ENCODE measurements at regions not wholly inside any gene's neighbourhood (a gene's known extent, or its start where the extent isn't known, plus 50 kb on each side); places are given as distances from the start of the nearest gene placed in this dataset.

- no peaks in the 10 kb centered on the region for H3K27me3 ChIP-seq (ENCODE audit: insufficient read depth, poor library complexity, severe bottlenecking)
- H3K27ac ChIP-seq (ENCODE audit: poor library complexity, severe bottlenecking) = no peak overlapping the region
- TF ChIP-seq, protein P1, sequence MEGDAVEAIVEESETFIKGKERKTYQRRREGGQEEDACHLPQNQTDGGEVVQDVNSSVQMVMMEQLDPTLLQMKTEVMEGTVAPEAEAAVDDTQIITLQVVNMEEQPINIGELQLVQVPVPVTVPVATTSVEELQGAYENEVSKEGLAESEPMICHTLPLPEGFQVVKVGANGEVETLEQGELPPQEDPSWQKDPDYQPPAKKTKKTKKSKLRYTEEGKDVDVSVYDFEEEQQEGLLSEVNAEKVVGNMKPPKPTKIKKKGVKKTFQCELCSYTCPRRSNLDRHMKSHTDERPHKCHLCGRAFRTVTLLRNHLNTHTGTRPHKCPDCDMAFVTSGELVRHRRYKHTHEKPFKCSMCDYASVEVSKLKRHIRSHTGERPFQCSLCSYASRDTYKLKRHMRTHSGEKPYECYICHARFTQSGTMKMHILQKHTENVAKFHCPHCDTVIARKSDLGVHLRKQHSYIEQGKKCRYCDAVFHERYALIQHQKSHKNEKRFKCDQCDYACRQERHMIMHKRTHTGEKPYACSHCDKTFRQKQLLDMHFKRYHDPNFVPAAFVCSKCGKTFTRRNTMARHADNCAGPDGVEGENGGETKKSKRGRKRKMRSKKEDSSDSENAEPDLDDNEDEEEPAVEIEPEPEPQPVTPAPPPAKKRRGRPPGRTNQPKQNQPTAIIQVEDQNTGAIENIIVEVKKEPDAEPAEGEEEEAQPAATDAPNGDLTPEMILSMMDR (IDR thresholded peaks at IDR 0.05; ENCODE audit: poor library complexity, severe bottlenecking) = no peak
- H3K9me3 ChIP-seq (ENCODE audit: severe bottlenecking) = no peaks in the 10 kb centered on the region
- ATAC-seq (ENCODE audit: low read depth) (no peak), DNase-seq (ENCODE audit: low spot score) (no peak)
- H3K4me3 ChIP-seq (ENCODE audit: severe bottlenecking) = no peak overlapping the region
- H3K36me3 ChIP-seq (ENCODE audit: low read depth) = no peaks in the 10 kb centered on the region
- H3K4me1 ChIP-seq (ENCODE audit: insufficient read depth, poor library complexity, severe bottlenecking) = no peaks in the 10 kb centered on the region
These were observed 99.6 kb upstream of the SGCG start for GRCh38 chr13:23081220-23081619.

DNA sequence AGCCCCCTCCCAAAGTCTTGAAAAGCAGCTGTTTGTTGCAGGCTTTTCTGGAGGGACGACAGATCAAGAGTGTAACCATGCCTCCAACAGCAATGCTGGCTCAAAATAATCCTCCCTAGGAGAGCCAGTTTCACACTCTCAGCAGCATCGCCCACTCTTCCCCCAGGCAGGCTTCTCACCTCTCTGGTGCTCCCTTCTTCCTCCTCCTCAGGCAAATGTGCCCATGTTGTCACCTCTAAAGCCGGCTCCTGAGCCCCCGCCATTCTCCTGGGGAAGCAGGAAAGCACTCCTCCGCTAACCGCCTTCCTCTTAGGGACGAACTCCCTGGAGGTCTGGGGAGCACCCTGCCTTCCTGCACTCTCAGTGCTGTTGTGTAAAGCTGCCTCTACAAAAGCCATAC, 98.9 kb upstream of the SGCG start:
- ATAC-seq (ENCODE audit: low read depth) (no peak), DNase-seq (ENCODE audit: low spot score) (no peak)
- Histone ChIP-seq H3K27ac (ENCODE audit: poor library complexity, severe bottlenecking) (no peak overlapping the region), H3K4me3 (ENCODE audit: severe bottlenecking) (no peak overlapping the region), H3K9me3 (ENCODE audit: severe bottlenecking) (no peaks in the 10 kb centered on the region), H3K4me1 (ENCODE audit: insufficient read depth, poor library complexity, severe bottlenecking) (no peaks in the 10 kb centered on the region), H3K36me3 (ENCODE audit: low read depth) (no peaks in the 10 kb centered on the region), H3K27me3 (ENCODE audit: insufficient read depth, poor library complexity, severe bottlenecking) (no peaks in the 10 kb centered on the region)
- TF ChIP-seq, protein P1 (IDR thresholded peaks at IDR 0.05; ENCODE audit: poor library complexity, severe bottlenecking) = no peak

DNA sequence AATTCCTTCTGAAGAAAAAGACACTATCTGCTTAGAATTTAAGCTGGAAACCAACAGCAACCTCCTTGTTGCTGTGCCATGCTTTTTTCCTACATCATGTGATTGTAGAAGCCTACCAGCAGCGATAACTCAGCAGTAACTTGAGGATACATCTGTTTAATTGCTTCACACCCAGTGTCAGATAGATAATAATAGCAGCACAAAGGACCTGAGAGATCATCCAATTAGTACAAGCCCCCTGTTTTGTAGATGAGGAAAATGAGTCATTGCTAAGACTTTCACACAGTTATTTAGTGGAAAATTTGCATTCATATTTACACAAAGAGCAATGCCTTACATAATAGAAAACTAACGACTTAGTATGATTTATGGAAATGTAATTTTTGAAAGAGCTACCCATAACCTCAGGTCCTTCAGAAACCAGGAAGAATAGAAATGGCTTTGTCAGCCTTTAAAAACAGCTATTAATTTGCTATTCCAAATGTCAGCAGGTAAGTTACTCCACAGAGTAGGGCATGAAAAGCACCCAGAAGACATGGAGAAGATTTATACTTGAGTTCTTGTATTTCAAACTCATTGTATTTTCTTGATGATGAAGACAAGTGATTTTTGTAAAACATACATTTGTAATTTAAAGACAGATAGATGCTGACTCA, 93.7 kb upstream of the SGCG start:
- Histone ChIP-seq H3K4me3 (ENCODE audit: severe bottlenecking) (no peak overlapping the region), H3K9me3 (ENCODE audit: severe bottlenecking) (no peaks in the 10 kb centered on the region), H3K27ac (ENCODE audit: poor library complexity, severe bottlenecking) (no peak overlapping the region), H3K27me3 (ENCODE audit: insufficient read depth, poor library complexity, severe bottlenecking) (no peaks in the 10 kb centered on the region), H3K4me1 (ENCODE audit: insufficient read depth, poor library complexity, severe bottlenecking) (no peaks in the 10 kb centered on the region), H3K36me3 (ENCODE audit: low read depth) (no peaks in the 10 kb centered on the region)
- TF ChIP-seq, protein P1 (IDR thresholded peaks at IDR 0.05; ENCODE audit: poor library complexity, severe bottlenecking) = no peak
- DNase-seq (ENCODE audit: low spot score) (no peak), ATAC-seq (ENCODE audit: low read depth) (no peak)

DNA sequence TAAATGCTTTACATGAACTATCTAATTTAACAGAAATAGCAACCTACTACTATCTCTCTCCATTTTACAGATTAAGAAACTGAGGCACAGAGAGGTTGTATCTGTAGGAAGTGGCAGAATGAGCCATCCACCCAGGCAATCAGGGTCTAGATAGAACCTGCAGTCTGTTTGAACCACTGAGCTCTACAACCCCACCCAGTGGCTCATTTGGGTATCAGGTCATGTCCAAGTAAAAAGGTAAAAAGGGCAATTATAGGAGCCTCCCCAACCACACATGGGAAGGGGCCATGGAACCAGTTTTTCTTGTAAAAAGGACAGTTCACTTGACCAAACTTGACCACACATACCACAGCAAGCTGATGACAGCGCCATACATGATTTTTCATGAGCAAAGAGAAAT, 92.9 kb upstream of the SGCG start:
- ATAC-seq (ENCODE audit: low read depth) (no peak), DNase-seq (ENCODE audit: low spot score) (no peak)
- Histone ChIP-seq H3K27ac (ENCODE audit: poor library complexity, severe bottlenecking) (no peak overlapping the region), H3K4me1 (ENCODE audit: insufficient read depth, poor library complexity, severe bottlenecking) (no peaks in the 10 kb centered on the region), H3K4me3 (ENCODE audit: severe bottlenecking) (no peak overlapping the region), H3K27me3 (ENCODE audit: insufficient read depth, poor library complexity, severe bottlenecking) (no peaks in the 10 kb centered on the region), H3K36me3 (ENCODE audit: low read depth) (no peaks in the 10 kb centered on the region), H3K9me3 (ENCODE audit: severe bottlenecking) (no peaks in the 10 kb centered on the region)
- TF ChIP-seq, protein P1 (IDR thresholded peaks at IDR 0.05; ENCODE audit: poor library complexity, severe bottlenecking) = peak; percentile 43

DNA sequence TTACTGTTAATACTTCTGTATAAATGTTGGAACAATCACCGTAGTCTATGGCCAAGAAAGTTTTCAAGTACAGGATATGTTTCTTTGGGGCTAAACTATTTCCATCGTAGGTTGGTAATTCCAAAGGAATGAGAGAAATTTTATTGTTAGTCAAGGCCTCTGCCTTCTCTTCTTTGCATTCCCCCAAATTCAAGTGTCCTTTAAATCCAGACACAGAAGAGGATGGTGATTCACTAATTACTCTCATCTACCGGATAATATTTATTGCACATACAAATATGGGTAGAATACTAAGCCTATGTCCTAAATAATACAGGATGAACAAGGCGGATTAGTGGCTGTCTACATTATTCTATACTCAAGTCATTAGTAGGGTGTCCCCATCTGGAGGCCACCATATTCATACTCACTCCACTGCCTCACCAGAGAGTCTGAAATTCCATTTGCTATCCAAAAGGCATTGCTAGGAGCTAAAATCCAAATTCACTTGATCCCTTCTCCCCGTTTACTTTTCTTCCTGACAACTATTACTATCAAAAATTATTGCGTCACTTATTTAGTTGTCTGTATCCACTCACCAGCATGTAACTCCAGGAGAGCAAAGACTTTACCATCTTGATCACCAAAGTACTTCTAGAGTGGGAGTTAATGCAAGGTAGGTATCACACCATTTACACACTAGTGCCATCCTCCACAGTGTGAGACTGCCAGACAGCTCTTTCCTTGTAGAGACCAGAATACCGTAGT, 82.4 kb upstream of the SGCG start:
- H3K27ac ChIP-seq (ENCODE audit: poor library complexity, severe bottlenecking) = no peak overlapping the region
- no peak for ATAC-seq (ENCODE audit: low read depth)
- DNase-seq (ENCODE audit: low spot score) = no peak
- H3K36me3 ChIP-seq (ENCODE audit: low read depth) = no peaks in the 10 kb centered on the region
- H3K9me3 ChIP-seq (ENCODE audit: severe bottlenecking) = no peaks in the 10 kb centered on the region
- no peaks in the 10 kb centered on the region for H3K4me1 ChIP-seq (ENCODE audit: insufficient read depth, poor library complexity, severe bottlenecking)
- H3K27me3 ChIP-seq (ENCODE audit: insufficient read depth, poor library complexity, severe bottlenecking) = no peaks in the 10 kb centered on the region
- TF ChIP-seq, protein P1 (IDR thresholded peaks at IDR 0.05; ENCODE audit: poor library complexity, severe bottlenecking) = no peak
- no peak overlapping the region for H3K4me3 ChIP-seq (ENCODE audit: severe bottlenecking)
